ENCODE measurements at regions not wholly inside any gene's neighbourhood (a gene's known extent, or its start where the extent isn't known, plus 50 kb on each side); places are given as distances from the start of the nearest gene placed in this dataset.

DNA sequence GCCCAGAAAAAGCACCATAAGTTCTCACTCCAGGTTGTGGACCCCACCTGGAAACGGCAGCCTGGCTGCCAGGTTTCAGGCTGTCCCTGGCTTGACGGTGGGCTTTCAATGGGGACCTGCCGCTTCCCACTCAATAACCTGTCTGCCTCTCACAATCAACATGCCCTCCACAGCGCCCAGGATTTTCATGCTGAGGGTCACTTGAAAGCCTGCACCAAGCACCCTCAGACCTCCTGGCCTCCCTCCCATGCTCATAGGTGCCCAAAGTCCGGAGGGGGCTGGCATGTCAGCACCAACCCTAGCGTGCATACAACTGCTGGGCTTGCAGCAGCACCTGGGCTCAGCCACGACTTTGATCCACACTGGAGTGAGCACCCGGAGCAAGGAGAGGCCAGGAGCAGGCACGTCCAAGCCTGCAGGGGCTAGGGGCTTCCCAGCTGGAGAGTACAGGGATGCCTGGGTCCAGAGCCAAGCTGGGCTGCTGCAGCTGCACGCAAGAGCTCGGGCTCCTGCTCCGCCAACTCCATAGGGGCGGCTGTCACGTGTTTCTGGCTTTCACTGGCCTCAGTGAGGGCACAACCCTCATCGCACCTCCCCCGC is 1214.3 kb upstream of the RAG2 start:
- no peak overlapping the region for H3K27ac Mint-ChIP-seq
- ChIA-PET POLR2A (no interaction called here), CTCF (no interaction called here)
- no peaks in the 10 kb centered on the region for H3K36me3 Mint-ChIP-seq
- Histone ChIP-seq H3K27me3 (replicated peaks in 1 of 2; ENCODE audit: control insufficient read depth in 2 of 2, extremely low read depth in 1 of 2, insufficient read depth in 2 of 2, low read length in 1 of 2) (no peaks in the 10 kb centered on the region), H3K36me3 (ENCODE audit: control insufficient read depth in 2 of 2, extremely low read depth in 1 of 2, insufficient read depth in 1 of 2, low read length in 1 of 2) (no peaks in the 10 kb centered on the region), H3K9me3 (no peaks in the 10 kb centered on the region), H3K4me1 (ENCODE audit: control insufficient read depth in 1 of 2, extremely low read depth in 1 of 2, insufficient read depth in 2 of 2, low read length in 2 of 2) (no peaks in the 10 kb centered on the region), H3K4me3 (ENCODE audit: control insufficient read depth in 1 of 2, extremely low read depth in 1 of 2, low read length in 1 of 2) (no peak overlapping the region), H3K27ac (ENCODE audit: low read length) (no peak overlapping the region)
- H3K27me3 Mint-ChIP-seq, result no peaks in the 10 kb centered on the region
- no peaks in the 10 kb centered on the region for H3K4me1 Mint-ChIP-seq
- no peak for ATAC-seq (replicated peaks in 1 of 4)
- peaks cover 0 to 9% (median 8%) of the 10 kb centered on the region in 3 donors for H3K9me3 Mint-ChIP-seq
- WGBS (ENCODE audit: insufficient coverage), result 82% methylated on average over 14 of the region's 16 CpGs
- no peak overlapping the region for H3K4me3 Mint-ChIP-seq
- no peak for DNase-seq

DNA sequence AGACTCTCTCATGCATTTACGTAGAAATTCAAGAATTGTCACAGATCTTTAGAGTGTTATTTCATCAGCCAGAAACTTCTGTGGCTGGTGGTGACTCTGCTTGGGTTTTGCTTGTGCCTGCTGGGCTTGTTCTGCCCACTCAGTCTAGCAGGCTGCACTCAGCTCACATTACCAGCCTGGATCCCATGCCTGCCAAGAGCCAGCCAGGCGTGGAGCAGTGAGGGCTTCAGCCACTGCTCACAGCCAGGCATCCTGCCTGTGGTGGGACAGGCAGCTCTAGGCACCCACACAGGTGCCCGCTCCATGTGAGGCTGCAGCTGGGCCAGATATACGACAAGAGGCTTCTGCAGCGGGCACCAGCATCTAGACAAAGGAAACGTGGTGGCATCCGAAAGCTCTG is 1213.3 kb upstream of the RAG2 start:
- Mint-ChIP-seq H3K9me3 (peaks cover 2 to 11% (median 8%) of the 10 kb centered on the region in 3 donors), H3K27me3 (no peaks in the 10 kb centered on the region), H3K4me3 (no peak overlapping the region), H3K4me1 (no peaks in the 10 kb centered on the region), H3K27ac (no peak overlapping the region), H3K36me3 (no peaks in the 10 kb centered on the region)
- ATAC-seq (replicated peaks in 1 of 4) (no peak), DNase-seq (no peak)
- no peaks in the 10 kb centered on the region for H3K4me1 ChIP-seq (ENCODE audit: control insufficient read depth in 1 of 2, extremely low read depth in 1 of 2, insufficient read depth in 2 of 2, low read length in 2 of 2)
- H3K27ac ChIP-seq (ENCODE audit: low read length), result no peak overlapping the region
- CTCF ChIA-PET, result no interaction called here
- POLR2A ChIA-PET, result interaction anchor here in 1 of 2 donors (0.5 kb wide), 1 partner anchor 1448 kb away, joined by 5 read pairs; no protein-coding TSS in a partner anchor
- H3K9me3 ChIP-seq, result no peaks in the 10 kb centered on the region
- no peak overlapping the region for H3K4me3 ChIP-seq (ENCODE audit: control insufficient read depth in 1 of 2, extremely low read depth in 1 of 2, low read length in 1 of 2)
- H3K27me3 ChIP-seq (replicated peaks in 1 of 2; ENCODE audit: control insufficient read depth in 2 of 2, extremely low read depth in 1 of 2, insufficient read depth in 2 of 2, low read length in 1 of 2), result no peaks in the 10 kb centered on the region
- no peaks in the 10 kb centered on the region for H3K36me3 ChIP-seq (ENCODE audit: control insufficient read depth in 2 of 2, extremely low read depth in 1 of 2, insufficient read depth in 1 of 2, low read length in 1 of 2)
- WGBS (ENCODE audit: insufficient coverage), result 88% methylated on average over 6 of the region's 7 CpGs

DNA sequence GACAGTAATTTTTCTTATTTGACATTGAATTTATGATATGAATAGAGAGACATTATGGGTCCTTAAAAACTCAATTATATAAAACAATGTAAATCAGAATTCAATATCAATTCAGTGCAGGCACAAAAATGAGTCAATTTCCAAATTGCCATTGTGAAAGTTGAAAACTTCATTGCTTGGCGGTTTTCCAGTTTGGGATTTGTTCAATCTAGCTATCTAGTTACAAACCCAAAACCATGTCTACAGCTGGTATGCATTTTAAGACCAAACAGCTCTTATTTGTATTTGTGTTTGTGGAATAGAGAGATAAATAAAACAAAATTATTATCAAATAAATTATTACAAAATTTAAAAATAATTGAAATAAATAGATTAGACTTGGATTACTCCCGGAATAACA is 1206.6 kb upstream of the RAG2 start:
- WGBS (ENCODE audit: insufficient coverage), result no CpG with 5 or more reads among the region's 2 CpGs
- H3K4me1 ChIP-seq (ENCODE audit: control insufficient read depth in 1 of 2, extremely low read depth in 1 of 2, insufficient read depth in 2 of 2, low read length in 2 of 2), result no peaks in the 10 kb centered on the region
- Mint-ChIP-seq H3K9me3 (peaks cover 19 to 23% (median 20%) of the 10 kb centered on the region in 3 donors), H3K36me3 (no peaks in the 10 kb centered on the region), H3K27ac (no peak overlapping the region), H3K4me3 (no peak overlapping the region), H3K27me3 (no peaks in the 10 kb centered on the region), H3K4me1 (no peaks in the 10 kb centered on the region)
- no peaks in the 10 kb centered on the region for H3K36me3 ChIP-seq (ENCODE audit: control insufficient read depth in 2 of 2, extremely low read depth in 1 of 2, insufficient read depth in 1 of 2, low read length in 1 of 2)
- no peak for DNase-seq
- H3K27me3 ChIP-seq (replicated peaks in 1 of 2; ENCODE audit: control insufficient read depth in 2 of 2, extremely low read depth in 1 of 2, insufficient read depth in 2 of 2, low read length in 1 of 2), result no peaks in the 10 kb centered on the region
- no peak overlapping the region for H3K27ac ChIP-seq (ENCODE audit: low read length)
- ChIA-PET CTCF (no interaction called here), POLR2A (no interaction called here)
- H3K9me3 ChIP-seq, result no peaks in the 10 kb centered on the region
- ATAC-seq (replicated peaks in 1 of 4), result no peak
- H3K4me3 ChIP-seq (ENCODE audit: control insufficient read depth in 1 of 2, extremely low read depth in 1 of 2, low read length in 1 of 2), result no peak overlapping the region

DNA sequence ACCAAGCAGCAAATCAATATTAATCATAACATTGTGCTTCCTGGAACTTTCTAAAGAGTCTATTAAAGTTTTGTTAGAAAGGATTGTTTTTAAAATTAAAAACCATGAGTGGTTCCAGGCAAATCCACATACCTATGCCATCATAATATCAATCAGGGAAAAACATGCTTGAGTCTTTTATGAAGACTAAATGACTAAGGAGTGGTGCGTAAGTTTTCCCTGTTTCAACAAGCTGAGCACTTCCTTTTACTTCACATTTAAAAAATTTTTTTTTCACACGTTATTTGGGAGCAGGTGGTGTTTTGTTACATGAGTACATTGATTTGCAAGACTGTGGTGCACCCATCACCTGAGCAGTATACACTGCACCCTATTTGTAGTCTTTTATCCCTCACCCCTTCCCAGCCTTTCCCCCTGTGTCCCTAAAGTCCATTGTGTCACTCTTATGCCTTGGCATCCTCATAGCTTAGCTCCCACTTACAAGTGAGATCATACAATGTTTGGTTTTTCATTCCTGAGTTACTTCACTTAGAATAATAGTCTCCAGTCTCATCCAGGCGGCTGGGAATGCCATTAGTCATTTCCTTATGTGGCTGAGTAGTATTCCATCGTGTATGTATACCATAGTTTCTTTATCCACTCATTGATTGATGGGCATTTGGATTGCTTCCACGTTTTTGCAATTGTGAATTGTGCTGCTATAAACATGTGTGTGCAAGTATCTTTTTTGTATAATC is 1190.3 kb upstream of the RAG2 start:
- Mint-ChIP-seq H3K27me3 (no peaks in the 10 kb centered on the region), H3K4me3 (no peak overlapping the region), H3K27ac (no peak overlapping the region), H3K36me3 (no peaks in the 10 kb centered on the region), H3K9me3 (peaks cover 16 to 44% (median 36%) of the 10 kb centered on the region in 3 donors), H3K4me1 (no peaks in the 10 kb centered on the region)
- H3K27me3 ChIP-seq (replicated peaks in 1 of 2; ENCODE audit: control insufficient read depth in 2 of 2, extremely low read depth in 1 of 2, insufficient read depth in 2 of 2, low read length in 1 of 2), result no peaks in the 10 kb centered on the region
- H3K36me3 ChIP-seq (ENCODE audit: control insufficient read depth in 2 of 2, extremely low read depth in 1 of 2, insufficient read depth in 1 of 2, low read length in 1 of 2), result no peaks in the 10 kb centered on the region
- no peaks in the 10 kb centered on the region for H3K9me3 ChIP-seq
- H3K4me3 ChIP-seq (ENCODE audit: control insufficient read depth in 1 of 2, extremely low read depth in 1 of 2, low read length in 1 of 2), result no peak overlapping the region
- ATAC-seq (replicated peaks in 1 of 4), result no peak
- no peak overlapping the region for H3K27ac ChIP-seq (ENCODE audit: low read length)
- no CpG with 5 or more reads among the region's 5 CpGs for WGBS (ENCODE audit: insufficient coverage)
- no peaks in the 10 kb centered on the region for H3K4me1 ChIP-seq (ENCODE audit: control insufficient read depth in 1 of 2, extremely low read depth in 1 of 2, insufficient read depth in 2 of 2, low read length in 2 of 2)
- no peak for DNase-seq
- ChIA-PET POLR2A (no interaction called here), CTCF (no interaction called here)

DNA sequence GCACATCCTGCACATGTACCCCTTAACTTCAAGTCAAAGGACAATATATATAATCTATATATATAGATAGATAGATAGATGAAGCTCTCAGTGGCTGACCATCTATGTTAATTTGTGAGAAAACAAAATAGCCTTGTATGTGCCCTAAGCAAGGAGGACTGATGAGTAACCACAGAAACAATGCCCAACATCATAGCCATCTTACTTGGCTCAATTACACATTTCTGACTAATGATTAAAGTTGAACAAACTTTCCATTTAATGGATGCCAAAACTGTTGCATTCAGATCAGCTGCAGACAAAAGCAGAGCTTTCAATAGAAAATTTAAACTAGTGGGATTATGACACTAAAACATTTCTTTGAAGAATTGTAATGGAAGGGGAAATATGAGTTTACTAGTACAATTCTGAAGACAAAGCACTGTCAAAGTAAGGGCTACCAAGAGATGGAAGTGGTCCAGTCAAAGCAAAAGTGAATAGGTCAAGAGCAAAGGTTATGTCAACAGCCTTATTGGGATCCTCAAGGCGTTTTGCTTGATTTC is 1188.2 kb upstream of the RAG2 start:
- no peaks in the 10 kb centered on the region for H3K9me3 ChIP-seq
- ATAC-seq (replicated peaks in 1 of 4) (no peak), DNase-seq (no peak)
- no peaks in the 10 kb centered on the region for H3K27me3 Mint-ChIP-seq
- ChIA-PET CTCF (no interaction called here), POLR2A (no interaction called here)
- H3K9me3 Mint-ChIP-seq, result peaks cover 21 to 54% (median 48%) of the 10 kb centered on the region in 3 donors
- H3K36me3 ChIP-seq (ENCODE audit: control insufficient read depth in 2 of 2, extremely low read depth in 1 of 2, insufficient read depth in 1 of 2, low read length in 1 of 2), result no peaks in the 10 kb centered on the region
- WGBS (ENCODE audit: insufficient coverage), result no CpG with 5 or more reads among the region's 1 CpG
- no peak overlapping the region for H3K4me3 ChIP-seq (ENCODE audit: control insufficient read depth in 1 of 2, extremely low read depth in 1 of 2, low read length in 1 of 2)
- H3K36me3 Mint-ChIP-seq, result no peaks in the 10 kb centered on the region
- H3K4me3 Mint-ChIP-seq, result no peak overlapping the region
- no peaks in the 10 kb centered on the region for H3K4me1 ChIP-seq (ENCODE audit: control insufficient read depth in 1 of 2, extremely low read depth in 1 of 2, insufficient read depth in 2 of 2, low read length in 2 of 2)
- no peak overlapping the region for H3K27ac Mint-ChIP-seq
- H3K27ac ChIP-seq (ENCODE audit: low read length), result no peak overlapping the region
- no peaks in the 10 kb centered on the region for H3K4me1 Mint-ChIP-seq
- H3K27me3 ChIP-seq (replicated peaks in 1 of 2; ENCODE audit: control insufficient read depth in 2 of 2, extremely low read depth in 1 of 2, insufficient read depth in 2 of 2, low read length in 1 of 2), result no peaks in the 10 kb centered on the region

DNA sequence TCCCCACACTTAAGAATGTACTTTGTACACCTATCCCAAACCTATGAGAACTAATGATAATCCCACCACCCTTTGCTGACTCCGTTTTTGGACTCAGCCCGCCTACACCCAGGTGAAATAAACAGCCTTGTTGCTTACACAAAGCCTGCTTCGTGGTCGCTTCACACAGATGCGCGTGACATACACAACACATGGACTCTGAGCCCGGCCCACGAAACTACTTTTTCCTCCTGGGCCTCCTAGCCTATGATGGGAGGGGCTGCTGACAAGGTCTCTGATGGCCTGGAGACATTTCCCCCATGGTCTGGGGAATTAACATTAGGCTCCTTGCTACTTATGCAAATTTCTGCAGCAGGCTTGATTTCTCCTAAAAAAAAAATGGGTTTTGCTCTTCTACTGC is 1176.4 kb upstream of the RAG2 start:
- Mint-ChIP-seq H3K4me3 (no peak overlapping the region), H3K27ac (no peak overlapping the region), H3K27me3 (no peaks in the 10 kb centered on the region), H3K36me3 (no peaks in the 10 kb centered on the region), H3K4me1 (no peaks in the 10 kb centered on the region), H3K9me3 (peaks cover 19 to 36% (median 23%) of the 10 kb centered on the region in 3 donors)
- Histone ChIP-seq H3K9me3 (no peaks in the 10 kb centered on the region), H3K36me3 (ENCODE audit: control insufficient read depth in 2 of 2, extremely low read depth in 1 of 2, insufficient read depth in 1 of 2, low read length in 1 of 2) (no peaks in the 10 kb centered on the region), H3K27me3 (replicated peaks in 1 of 2; ENCODE audit: control insufficient read depth in 2 of 2, extremely low read depth in 1 of 2, insufficient read depth in 2 of 2, low read length in 1 of 2) (no peaks in the 10 kb centered on the region), H3K4me1 (ENCODE audit: control insufficient read depth in 1 of 2, extremely low read depth in 1 of 2, insufficient read depth in 2 of 2, low read length in 2 of 2) (no peaks in the 10 kb centered on the region), H3K27ac (ENCODE audit: low read length) (no peak overlapping the region), H3K4me3 (ENCODE audit: control insufficient read depth in 1 of 2, extremely low read depth in 1 of 2, low read length in 1 of 2) (no peak overlapping the region)
- ATAC-seq (replicated peaks in 1 of 4) (no peak), DNase-seq (no peak)
- ChIA-PET POLR2A (no interaction called here), CTCF (no interaction called here)
- 68% methylated on average over 4 of the region's 8 CpGs for WGBS (ENCODE audit: insufficient coverage)

Measured in T-cell (primary cell).